AG09309 (cell line): ENCODE measurements at regions not wholly inside any gene's neighbourhood (a gene's known extent, or its start where the extent isn't known, plus 50 kb on each side); places are given as distances from the start of the nearest gene placed in this dataset.

ENCODE experiments used
- DNase-seq: peaks from one replicate; pipeline ENCODE4 v3.0.0-alpha.2; 2010; ENCODE audit warnings: low read depth
- H3K4me3 ChIP-seq: 2 replicates; pipeline ENCODE4 v1.5.1; 2011; ENCODE audit warnings: mild to moderate bottlenecking, low read depth, low read length, moderate library complexity; ENCODE audit not compliant: control insufficient read depth
- CTCF ChIP-seq: IDR thresholded peaks from 2 replicates; pipeline ENCODE4 v1.5.1; 2011; ENCODE audit warnings: mild to moderate bottlenecking, low read depth, low read length, inconsistent platforms; ENCODE audit not compliant: insufficient read depth, control insufficient read depth; ENCODE audit errors: missing control alignments

DNA sequence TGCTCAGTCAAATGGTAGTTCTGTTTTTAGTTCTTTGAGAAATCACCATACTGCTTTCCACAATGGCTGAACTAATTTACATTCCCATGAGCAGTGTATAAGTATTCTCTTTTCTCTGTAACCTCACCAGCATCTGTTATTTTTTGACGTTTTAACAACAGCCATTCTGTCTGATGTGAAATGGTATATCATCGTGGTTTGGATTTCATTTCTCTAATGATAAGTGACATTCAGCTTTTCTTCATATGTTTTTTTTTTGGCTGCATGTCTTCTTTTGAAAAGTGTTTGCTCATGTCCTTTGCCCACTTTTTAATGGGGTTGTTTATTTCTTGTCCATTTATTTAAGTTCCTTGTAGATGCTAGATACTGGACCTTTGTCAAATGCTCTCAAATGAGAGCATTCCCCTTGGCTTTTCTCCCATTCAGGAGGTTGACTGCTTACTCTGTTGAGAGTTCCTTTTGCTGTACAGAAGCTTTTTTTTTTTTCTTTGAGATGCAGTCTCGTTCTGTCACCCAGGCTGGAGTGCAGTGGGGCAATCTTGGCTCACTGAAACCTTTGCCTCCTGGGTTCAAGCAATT lies 58.7 kb upstream of the RGMB start:
- no peak for DNase-seq
- no peak for TF ChIP-seq CTCF
- H3K4me3 ChIP-seq, result no peak overlapping the region

DNA sequence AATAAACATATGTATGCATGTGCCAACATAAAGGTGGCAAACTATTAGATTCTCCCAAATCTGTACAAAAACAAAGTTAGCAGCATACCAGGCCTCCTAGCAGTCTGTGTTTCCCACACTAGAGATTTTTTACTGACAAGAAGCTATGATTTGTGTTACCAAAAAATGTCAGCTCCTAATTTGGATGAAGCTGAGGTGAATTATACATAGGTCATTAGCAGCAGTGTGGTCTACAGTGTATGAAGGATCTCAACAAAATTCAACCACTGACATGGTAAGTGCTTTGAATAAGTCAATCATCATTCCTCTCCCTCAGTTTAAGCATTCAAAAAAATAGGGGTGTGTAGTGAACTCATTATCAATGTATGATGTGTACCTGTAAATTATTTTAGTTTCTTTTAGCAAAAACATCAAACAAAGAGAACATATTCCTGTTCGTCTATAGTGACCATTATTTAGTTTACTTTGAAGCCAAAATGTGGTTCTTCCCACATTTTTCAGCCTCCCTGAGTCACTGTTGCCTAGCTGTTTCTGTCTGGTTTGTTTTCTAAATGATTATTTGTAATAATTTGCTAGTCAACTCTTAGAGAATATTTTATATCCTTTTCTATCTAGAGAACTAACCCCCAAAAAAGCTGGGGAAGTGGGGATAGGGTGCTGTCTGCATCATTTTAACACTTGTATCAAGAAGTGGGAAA lies 52.1 kb upstream of the RGMB start:
- no peak for TF ChIP-seq CTCF
- no peak overlapping the region for H3K4me3 ChIP-seq
- DNase-seq, result no peak

GRCh38 chr5:98722188-98722587 lies 51.3 kb upstream of the RGMB start:
- H3K4me3 ChIP-seq, result no peak overlapping the region
- TF ChIP-seq CTCF, result no peak

DNA sequence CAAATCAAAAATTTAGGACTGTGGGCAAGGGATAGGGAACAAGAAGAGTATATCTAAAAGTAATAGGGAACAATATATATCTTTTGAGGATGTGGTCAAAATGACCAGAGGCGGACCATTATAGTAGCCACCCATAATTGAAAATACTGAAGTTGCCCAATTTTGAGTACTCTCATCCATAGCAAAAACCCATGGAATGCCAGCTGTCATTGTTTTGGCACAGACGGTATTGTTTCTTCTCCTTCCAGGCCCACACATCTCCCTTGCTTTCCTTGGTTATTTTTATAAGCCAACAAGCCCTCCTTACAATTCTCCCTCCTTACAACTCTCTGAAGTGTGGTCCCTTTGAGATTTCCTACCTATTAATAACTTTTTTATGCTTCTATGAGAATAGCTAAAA lies 50.4 kb upstream of the RGMB start:
- no peak for DNase-seq
- no peak for TF ChIP-seq CTCF
- no peak overlapping the region for H3K4me3 ChIP-seq

More at GRCh38 chr5:98722188-98722587, 51.3 kb upstream of the RGMB start:
- DNase-seq, result no peak
